Hepatocyte (in vitro differentiated cells): ENCODE measurements at regions not wholly inside any gene's neighbourhood (a gene's known extent, or its start where the extent isn't known, plus 50 kb on each side); places are given as distances from the start of the nearest gene placed in this dataset.

ENCODE experiments used
- DNase-seq: peaks from one replicate; pipeline ENCODE4 v3.0.0-alpha.2; 2016; ENCODE audit warnings: low spot score
- H2AFZ ChIP-seq: fragments of 200-600 bp; sonication (generic); 2 replicates; pipeline ENCODE4 v1.6.0; 2016; ENCODE audit warnings: antibody characterized with exemption, mild to moderate bottlenecking
- H3K27ac ChIP-seq: fragments of 200-600 bp; sonication (generic); 2 replicates; pipeline ENCODE4 v1.5.1; 2016; ENCODE audit warnings: mild to moderate bottlenecking
- H3K27me3 ChIP-seq: fragments of 200-600 bp; sonication (generic); 2 replicates; pipeline ENCODE4 v1.6.1; 2016
- H3K36me3 ChIP-seq: fragments of 200-600 bp; sonication (generic); replicated peaks from 2 replicates; pipeline ENCODE4 v1.5.1; 2016; ENCODE audit warnings: low read depth; ENCODE audit not compliant: insufficient read depth
- H3K4me1 ChIP-seq: fragments of 200-600 bp; sonication (generic); 2 replicates; pipeline ENCODE4 v1.5.1; 2016; ENCODE audit warnings: mild to moderate bottlenecking, moderate library complexity; ENCODE audit not compliant: insufficient read depth
- H3K4me2 ChIP-seq: fragments of 200-600 bp; sonication (generic); 2 replicates; pipeline ENCODE4 v1.6.0; 2016
- H3K4me3 ChIP-seq: fragments of 200-600 bp; sonication (generic); 2 replicates; pipeline ENCODE4 v1.5.1; 2016; ENCODE audit warnings: mild to moderate bottlenecking
- H3K79me2 ChIP-seq: fragments of 200-600 bp; sonication (generic); 2 replicates; pipeline ENCODE4 v1.6.0; 2017; ENCODE audit warnings: mild to moderate bottlenecking
- H3K9me2 ChIP-seq: fragments of 200-600 bp; sonication (generic); replicated peaks from 2 replicates; pipeline ENCODE4 v1.6.0; 2017; ENCODE audit warnings: mild to moderate bottlenecking; ENCODE audit not compliant: insufficient read depth
- H3K9me3 ChIP-seq: fragments of 200-600 bp; sonication (generic); 2 replicates; pipeline ENCODE4 v1.5.1; 2016; ENCODE audit warnings: low read depth, mild to moderate bottlenecking
- H4K20me1 ChIP-seq: fragments of 200-600 bp; sonication (generic); 2 replicates; pipeline ENCODE4 v1.6.0; 2016; ENCODE audit warnings: mild to moderate bottlenecking; ENCODE audit not compliant: insufficient read depth, poor library complexity, severe bottlenecking
- CTCF ChIP-seq: fragments of 200-600 bp; sonication (generic); IDR thresholded peaks from 2 replicates; pipeline ENCODE4 v1.5.1; 2016; ENCODE audit warnings: antibody characterized with exemption, mild to moderate bottlenecking; ENCODE audit not compliant: poor library complexity
- EZH2 ChIP-seq: fragments of 200-600 bp; sonication (generic); IDR thresholded peaks from 2 replicates; pipeline ENCODE4 v1.6.1; 2016; ENCODE audit warnings: antibody characterized with exemption, mild to moderate bottlenecking, borderline replicate concordance
- EZH2phosphoT487 ChIP-seq: fragments of 200-600 bp; sonication (generic); IDR thresholded peaks from one replicate; pipeline ENCODE4 v1.6.1; 2018; ENCODE audit warnings: antibody characterized with exemption, mild to moderate bottlenecking, low read depth, moderate library complexity; ENCODE audit not compliant: unreplicated experiment, severe bottlenecking
- WGBS: methylation state at CpG from one replicate; pipeline ENCODE4 v1.1.6; 2016; ENCODE audit warnings: low lambda C conversion rate; ENCODE audit errors: missing lambda C conversion rate; 5-methylcytosine and 5-hydroxymethylcytosine counted together

GRCh38 chr3:35114686-35115085 is 524.6 kb upstream of the ARPP21 start:
- no peaks in the 10 kb centered on the region for H3K9me2 ChIP-seq
- 96% methylated on average over 3 of the region's 3 CpGs for WGBS
- DNase-seq, result no peak
- no peaks in the 10 kb centered on the region for H3K79me2 ChIP-seq
- no peak overlapping the region for H2AFZ ChIP-seq
- no peaks in the 10 kb centered on the region for H3K9me3 ChIP-seq
- no peak overlapping the region for H3K4me2 ChIP-seq
- no peak overlapping the region for H3K4me3 ChIP-seq
- H4K20me1 ChIP-seq, result no peaks in the 10 kb centered on the region
- no peaks in the 10 kb centered on the region for H3K27me3 ChIP-seq
- H3K36me3 ChIP-seq, result no peaks in the 10 kb centered on the region
- TF ChIP-seq EZH2, result no peak
- TF ChIP-seq CTCF, result no peak
- no peak for TF ChIP-seq EZH2phosphoT487
- H3K27ac ChIP-seq, result no peak overlapping the region
- H3K4me1 ChIP-seq, result no peaks in the 10 kb centered on the region

- Histone ChIP-seq H3K4me2 (no peak overlapping the region), H3K4me1 (no peaks in the 10 kb centered on the region), H3K27ac (no peak overlapping the region), H3K4me3 (no peak overlapping the region), H3K27me3 (no peaks in the 10 kb centered on the region), H3K9me2 (no peaks in the 10 kb centered on the region), H4K20me1 (no peaks in the 10 kb centered on the region), H3K36me3 (no peaks in the 10 kb centered on the region), H3K9me3 (no peaks in the 10 kb centered on the region), H2AFZ (no peak overlapping the region), H3K79me2 (no peaks in the 10 kb centered on the region)
- TF ChIP-seq EZH2 (no peak), CTCF (no peak), EZH2phosphoT487 (no peak)
- DNase-seq, result no peak
These were observed 519.3 kb upstream of the ARPP21 start for GRCh38 chr3:35120026-35120425.

GRCh38 chr3:35137612-35138011 is 501.7 kb upstream of the ARPP21 start:
- Histone ChIP-seq H3K79me2 (no peaks in the 10 kb centered on the region), H3K4me1 (no peaks in the 10 kb centered on the region), H3K27me3 (no peaks in the 10 kb centered on the region), H3K36me3 (no peaks in the 10 kb centered on the region), H3K27ac (no peak overlapping the region), H3K4me3 (no peak overlapping the region), H3K9me3 (no peaks in the 10 kb centered on the region), H3K9me2 (no peaks in the 10 kb centered on the region), H2AFZ (no peak overlapping the region), H3K4me2 (no peak overlapping the region), H4K20me1 (no peaks in the 10 kb centered on the region)
- DNase-seq, result no peak
- TF ChIP-seq EZH2phosphoT487 (no peak), CTCF (no peak), EZH2 (no peak)

GRCh38 chr3:35141406-35141805 is 497.9 kb upstream of the ARPP21 start:
- Histone ChIP-seq H3K9me3 (no peaks in the 10 kb centered on the region), H3K4me2 (no peak overlapping the region), H3K27me3 (no peaks in the 10 kb centered on the region), H3K79me2 (no peaks in the 10 kb centered on the region), H2AFZ (no peak overlapping the region), H3K4me3 (no peak overlapping the region), H4K20me1 (no peaks in the 10 kb centered on the region), H3K36me3 (no peaks in the 10 kb centered on the region), H3K4me1 (no peaks in the 10 kb centered on the region), H3K9me2 (no peaks in the 10 kb centered on the region), H3K27ac (no peak overlapping the region)
- WGBS, result 85% methylated on average over 4 of the region's 4 CpGs
- TF ChIP-seq CTCF (no peak), EZH2phosphoT487 (no peak), EZH2 (no peak)
- DNase-seq, result no peak
